Psoas muscle (tissue), 7 donors: ENCODE measurements at regions not wholly inside any gene's neighbourhood (a gene's known extent, or its start where the extent isn't known, plus 50 kb on each side); places are given as distances from the start of the nearest gene placed in this dataset.

ENCODE experiments used
- ATAC-seq, 4 donors: fragments of 200-7000 bp; cut with Tn5 transposase; one replicate each; pipeline ENCODE4 v1.9.1; 2020; ENCODE audit warnings: moderate library complexity in 3 of 4, mild to moderate bottlenecking in 2 of 4
- DNase-seq, 2 donors: peaks; one replicate each; pipeline ENCODE4 v3.0.0-alpha.2; 2020
- H3K27ac ChIP-seq: fragments of 200-600 bp; one replicate; pipeline ENCODE4 v1.8.0; 2022
- H3K27me3 ChIP-seq, 3 donors: fragments of 200-600 bp in 1 of 3; one replicate each; pipeline versions ENCODE4 v1.6.1 to v1.8.0; 2013 to 2022; ENCODE audit warnings: low read length in 2 of 3, mild to moderate bottlenecking in 2 of 3, moderate library complexity in 1 of 3; ENCODE audit not compliant: insufficient read depth in 3 of 3
- H3K36me3 ChIP-seq, 2 donors: fragments of 200-600 bp in 1 of 2; one replicate each; pipeline versions ENCODE4 v1.6.1 to v1.8.0; 2013 to 2022; ENCODE audit warnings: low read depth in 1 of 2, mild to moderate bottlenecking in 1 of 2, moderate library complexity in 1 of 2; ENCODE audit not compliant: insufficient read depth in 1 of 2
- H3K4me1 ChIP-seq: fragments of 200-600 bp; one replicate; pipeline ENCODE4 v1.8.0; 2022
- H3K4me3 ChIP-seq: fragments of 200-600 bp; one replicate; pipeline ENCODE4 v1.8.0; 2022; ENCODE audit warnings: mild to moderate bottlenecking
- H3K9me3 ChIP-seq: fragments of 200-600 bp; one replicate; pipeline ENCODE4 v1.8.0; 2022
- CTCF ChIP-seq: fragments of 200-600 bp; IDR thresholded peaks from one replicate; pipeline ENCODE4 v1.8.0; 2022; ENCODE audit warnings: antibody characterized with exemption
- WGBS, 3 donors: extraction: QIAGEN DNeasy Blood & Tissue Kit; methylation state at CpG; one replicate each; pipeline versions ENCODE4 v1.1.6 to v1.1.7; 2013; 5-methylcytosine and 5-hydroxymethylcytosine counted together
- intact Hi-C, 2 donors: fragments of 100-400 bp; cut with DNase I; formaldehyde crosslinking; loops; one replicate each; pipeline versions ENCODE4 v1.11.0 to v1.14.2; 2022
- donor health status: healthy with polysubstance abuse.
- donor health status: DM: no; HTN: no; CAD: no; lungs with moderate emphysema.
- donor health status: Bipolar disorder and iron deficiency.
- donor health status: healthy.
- donor health status: DM: yes; HTN: yes; CAD: no.
- donor health status: DM: no; HTN: no; CAD: no.
- donor health status: DM: yes; HTN: yes; CAD: no.

GRCh38 chr11:26909515-26909914 lies 84.4 kb upstream of the FIBIN start:
- 58 to 62% (median 59%) methylated on average over 3 of the region's 3 CpGs for WGBS, 3 donors
- Histone ChIP-seq H3K4me1 (no peaks in the 10 kb centered on the region), H3K36me3 (no peaks in the 10 kb centered on the region), H3K27ac (no peak overlapping the region), H3K4me3 (no peak overlapping the region), H3K9me3 (no peaks in the 10 kb centered on the region), H3K27me3 (no peaks in the 10 kb centered on the region)
- no peak for ATAC-seq
- intact Hi-C loops: no loop called here
- no peak for DNase-seq
- no peak for TF ChIP-seq CTCF

- Histone ChIP-seq H3K27ac (no peak overlapping the region), H3K27me3 (no peaks in the 10 kb centered on the region), H3K4me1 (no peaks in the 10 kb centered on the region), H3K4me3 (no peak overlapping the region), H3K9me3 (no peaks in the 10 kb centered on the region), H3K36me3 (no peaks in the 10 kb centered on the region)
- ATAC-seq (no peak), DNase-seq (no peak)
- WGBS, 3 donors: 65 to 82% (median 69%) methylated on average over 6 of the region's 6 CpGs
- intact Hi-C loops: no loop called here
- TF ChIP-seq CTCF: no peak
Measured at GRCh38 chr11:26909991-26910591, 83.8 kb upstream of the FIBIN start.

GRCh38 chr11:26914968-26915367 lies 78.9 kb upstream of the FIBIN start:
- H3K4me3 ChIP-seq: no peak overlapping the region
- intact Hi-C loops: no loop called here
- TF ChIP-seq CTCF: no peak
- no peak overlapping the region for H3K27ac ChIP-seq
- H3K27me3 ChIP-seq: no peaks in the 10 kb centered on the region
- 61 to 63% (median 62%) methylated on average over 6 of the region's 6 CpGs for WGBS, 3 donors
- DNase-seq: no peak
- no peaks in the 10 kb centered on the region for H3K4me1 ChIP-seq
- no peaks in the 10 kb centered on the region for H3K9me3 ChIP-seq
- ATAC-seq: no peak
- H3K36me3 ChIP-seq: no peaks in the 10 kb centered on the region

GRCh38 chr11:26916805-26917204 lies 77.1 kb upstream of the FIBIN start:
- no peak overlapping the region for H3K4me3 ChIP-seq
- no peaks in the 10 kb centered on the region for H3K9me3 ChIP-seq
- no peak for ATAC-seq
- H3K36me3 ChIP-seq: no peaks in the 10 kb centered on the region
- H3K4me1 ChIP-seq: no peaks in the 10 kb centered on the region
- TF ChIP-seq CTCF: no peak
- no peak for DNase-seq
- WGBS, 3 donors: 79 to 87% (median 79%) methylated on average over 6 of the region's 6 CpGs
- intact Hi-C loops: no loop called here
- H3K27me3 ChIP-seq: no peaks in the 10 kb centered on the region
- H3K27ac ChIP-seq: no peak overlapping the region

GRCh38 chr11:26928582-26928981 lies 65.3 kb upstream of the FIBIN start:
- no peak for TF ChIP-seq CTCF
- Histone ChIP-seq H3K27ac (no peak overlapping the region), H3K27me3 (no peaks in the 10 kb centered on the region), H3K9me3 (no peaks in the 10 kb centered on the region), H3K4me1 (no peaks in the 10 kb centered on the region), H3K4me3 (no peak overlapping the region), H3K36me3 (no peaks in the 10 kb centered on the region)
- ATAC-seq (no peak), DNase-seq (no peak)
- intact Hi-C loops: no loop called here
- WGBS, 3 donors: 89 to 95% (median 93%) methylated on average over 3 of the region's 3 CpGs
